Activated CD4-positive, CD25-positive, alpha-beta regulatory T cell treated with anti-CD3 and anti-CD28 coated beads, Interleukin-2, amount 50 U/mL, for 24 hours (primary cell): ENCODE measurements at regions not wholly inside any gene's neighbourhood (a gene's known extent, or its start where the extent isn't known, plus 50 kb on each side); places are given as distances from the start of the nearest gene placed in this dataset.

Experiments
- ATAC-seq, 2 donors: fragments of 150-1000 bp; cut with Tn5 transposase; one replicate each; pipeline ENCODE4 v1.10.0; 2021; ENCODE audit warnings: mild to moderate bottlenecking in 1 of 2, moderate library complexity in 1 of 2

GRCh38 chr13:78777396-78777795, 118.4 kb upstream of the OBI1 start:
- ATAC-seq, result no peak

- ATAC-seq, result no peak
These were observed 114.0 kb upstream of the OBI1 start for GRCh38 chr13:78772933-78773332.

GRCh38 chr13:78770601-78771000, 111.6 kb upstream of the OBI1 start:
- ATAC-seq, result no peak

- no peak for ATAC-seq
These were observed 110.0 kb upstream of the OBI1 start for GRCh38 chr13:78768950-78769349.

GRCh38 chr13:78764665-78765064, 105.7 kb upstream of the OBI1 start:
- no peak for ATAC-seq

GRCh38 chr13:78762825-78763224, 103.9 kb upstream of the OBI1 start:
- no peak for ATAC-seq

- no peak for ATAC-seq
These were observed 100.7 kb upstream of the OBI1 start for GRCh38 chr13:78759704-78760103.

- ATAC-seq, result no peak
These were observed 99.6 kb upstream of the OBI1 start for GRCh38 chr13:78758549-78758948.

- ATAC-seq, result no peak
These were observed 94.5 kb upstream of the OBI1 start for GRCh38 chr13:78753435-78753834.

GRCh38 chr13:78750735-78751134, 91.8 kb upstream of the OBI1 start:
- ATAC-seq, result no peak

GRCh38 chr13:78743973-78744372, 85.0 kb upstream of the OBI1 start:
- no peak for ATAC-seq

- ATAC-seq, result no peak
These were observed 83.7 kb upstream of the OBI1 start for GRCh38 chr13:78742659-78743058.

GRCh38 chr13:78736142-78736541, 77.2 kb upstream of the OBI1 start:
- peak; percentile 33 to 53 for ATAC-seq

GRCh38 chr13:78732445-78733017, 73.6 kb upstream of the OBI1 start:
- ATAC-seq, result no peak

- ATAC-seq, result no peak
These were observed 63.7 kb upstream of the OBI1 start for GRCh38 chr13:78722700-78723099.

- no peak for ATAC-seq
These were observed 60.4 kb upstream of the OBI1 start for GRCh38 chr13:78719367-78719766.

- ATAC-seq, result no peak
These were observed 55.8 kb upstream of the OBI1 start for GRCh38 chr13:78714717-78715116.

- no peak for ATAC-seq
These were observed 53.9 kb upstream of the OBI1 start for GRCh38 chr13:78712831-78713230.

GRCh38 chr13:78709028-78709427, 50.1 kb upstream of the OBI1 start:
- ATAC-seq, result no peak
